H9 (cell line): ENCODE measurements at regions not wholly inside any gene's neighbourhood (a gene's known extent, or its start where the extent isn't known, plus 50 kb on each side); places are given as distances from the start of the nearest gene placed in this dataset.
A peak's percentile ranks its signal among the peaks of the same experiment; 100 is the strongest.

Source experiments
- DNase-seq: peaks from one replicate; pipeline ENCODE4 v3.0.0-alpha.2; 2017
- H2AFZ ChIP-seq: one replicate; pipeline ENCODE4 v1.6.1; 2013; ENCODE audit warnings: mild to moderate bottlenecking, low read length, control low read depth, moderate library complexity
- H2AK5ac ChIP-seq: 2 replicates; pipeline ENCODE4 v1.6.1; 2013; ENCODE audit warnings: low read length, control low read depth, mixed read lengths; ENCODE audit not compliant: insufficient read length
- H2BK120ac ChIP-seq: one replicate; pipeline ENCODE4 v1.6.1; 2013; ENCODE audit warnings: low read depth, mild to moderate bottlenecking, low read length, control low read depth, inconsistent platforms; ENCODE audit not compliant: poor library complexity, severe bottlenecking
- H2BK12ac ChIP-seq: 2 replicates; pipeline ENCODE4 v1.6.1; 2013; ENCODE audit warnings: low read length, control low read depth, mixed read lengths, low read depth; ENCODE audit not compliant: insufficient read length
- H2BK15ac ChIP-seq: 2 replicates; pipeline ENCODE4 v1.6.1; 2013; ENCODE audit warnings: low read depth, low read length, control low read depth
- H2BK20ac ChIP-seq: one replicate; pipeline ENCODE4 v1.6.1; 2013; ENCODE audit warnings: low read depth, mild to moderate bottlenecking, low read length, control low read depth, inconsistent platforms; ENCODE audit not compliant: poor library complexity, severe bottlenecking
- H2BK5ac ChIP-seq: 2 replicates; pipeline ENCODE4 v1.6.1; 2013; ENCODE audit warnings: low read length, control low read depth, mixed read lengths; ENCODE audit not compliant: insufficient read length
- H3K14ac ChIP-seq: 2 replicates; pipeline ENCODE4 v1.6.1; 2013; ENCODE audit warnings: low read length, control low read depth; ENCODE audit not compliant: insufficient read depth
- H3K18ac ChIP-seq: 2 replicates; pipeline ENCODE4 v1.6.1; 2013; ENCODE audit warnings: low read depth, mild to moderate bottlenecking, mixed read lengths, low read length, control low read depth; ENCODE audit not compliant: insufficient read length
- H3K23ac ChIP-seq: 2 replicates; pipeline ENCODE4 v1.6.1; 2013; ENCODE audit warnings: low read length, control low read depth, mixed read lengths, low read depth; ENCODE audit not compliant: insufficient read length
- H3K23me2 ChIP-seq: 2 replicates; pipeline ENCODE4 v1.6.1; 2013; ENCODE audit warnings: low read depth, mild to moderate bottlenecking, mixed read lengths, low read length, control low read depth; ENCODE audit not compliant: insufficient read length, poor library complexity, severe bottlenecking
- H3K27ac ChIP-seq: 2 replicates; pipeline ENCODE4 v1.5.1; 2013; ENCODE audit warnings: low read length, control low read depth, mixed read lengths, low read depth; ENCODE audit not compliant: insufficient read length
- H3K27me3 ChIP-seq: 2 replicates; pipeline ENCODE4 v1.6.1; 2013; ENCODE audit warnings: low read length, control low read depth, inconsistent platforms; ENCODE audit not compliant: insufficient read depth
- H3K4ac ChIP-seq: 2 replicates; pipeline ENCODE4 v1.6.1; 2013; ENCODE audit warnings: low read depth, mild to moderate bottlenecking, control low read depth, inconsistent platforms, low read length, moderate library complexity
- H3K4me1 ChIP-seq: 2 replicates; pipeline ENCODE4 v1.6.1; 2013; ENCODE audit warnings: low read length, control low read depth, inconsistent platforms; ENCODE audit not compliant: insufficient read depth
- H3K4me2 ChIP-seq: 2 replicates; pipeline ENCODE4 v1.6.1; 2013; ENCODE audit warnings: low read length, control low read depth, mixed read lengths; ENCODE audit not compliant: insufficient read length, insufficient read depth
- H3K56ac ChIP-seq: 2 replicates; pipeline ENCODE4 v1.6.1; 2013; ENCODE audit warnings: low read depth, mild to moderate bottlenecking, mixed read lengths, low read length, control low read depth; ENCODE audit not compliant: insufficient read length
- H3K79me1 ChIP-seq: 2 replicates; pipeline ENCODE4 v1.6.1; 2013; ENCODE audit warnings: low read depth, mild to moderate bottlenecking, moderate library complexity, low read length, control low read depth, inconsistent platforms; ENCODE audit not compliant: insufficient read depth, poor library complexity, severe bottlenecking
- H3K79me2 ChIP-seq: 2 replicates; pipeline ENCODE4 v1.6.1; 2013; ENCODE audit warnings: low read length, control low read depth, inconsistent platforms; ENCODE audit not compliant: insufficient read depth
- H3K9ac ChIP-seq: 2 replicates; pipeline ENCODE4 v1.6.1; 2013; ENCODE audit warnings: low read length, control low read depth, mixed read lengths; ENCODE audit not compliant: insufficient read length; ENCODE audit errors: extremely low read depth
- H3K9me3 ChIP-seq: one replicate; pipeline ENCODE4 v1.6.1; 2013; ENCODE audit warnings: low read depth, low read length, inconsistent platforms; ENCODE audit not compliant: control insufficient read depth
- H3T11ph ChIP-seq: one replicate; pipeline ENCODE4 v1.6.1; 2013; ENCODE audit warnings: mild to moderate bottlenecking, low read length, control low read depth, inconsistent platforms
- H4K20me1 ChIP-seq: one replicate; pipeline ENCODE4 v1.6.1; 2013; ENCODE audit not compliant: control insufficient read depth, insufficient read length, insufficient read depth
- H4K5ac ChIP-seq: 2 replicates; pipeline ENCODE4 v1.6.1; 2013; ENCODE audit warnings: low read depth, mild to moderate bottlenecking, mixed read lengths, low read length, control low read depth; ENCODE audit not compliant: insufficient read length
- H4K8ac ChIP-seq: replicated peaks from 2 replicates; pipeline ENCODE4 v1.6.1; 2013; ENCODE audit warnings: low read length, control low read depth, mixed read lengths, low read depth; ENCODE audit not compliant: insufficient read length
- H4K91ac ChIP-seq: 2 replicates; pipeline ENCODE4 v1.6.1; 2013; ENCODE audit warnings: low read depth, mild to moderate bottlenecking, moderate library complexity, mixed read lengths, low read length, control low read depth; ENCODE audit not compliant: insufficient read length
- H3K27ac Mint-ChIP-seq, 3 experiments: 2 replicates in 2 of 3; 3 replicates in 1 of 3; pipeline ENCODE4 v1.8.0; 2020 to 2021; ENCODE audit warnings: mixed read lengths in 3 of 3, mild to moderate bottlenecking in 1 of 3, moderate library complexity in 1 of 3
- H3K27me3 Mint-ChIP-seq: 2 replicates; pipeline ENCODE4 v1.8.0; 2021; ENCODE audit warnings: low read depth, mild to moderate bottlenecking, moderate library complexity, mixed read lengths
- H3K36me3 Mint-ChIP-seq, 3 experiments: 2 replicates in 2 of 3; 3 replicates in 1 of 3; pipeline ENCODE4 v1.8.0; 2020 to 2021; ENCODE audit warnings: low read depth in 3 of 3, mixed read lengths in 3 of 3; ENCODE audit not compliant: insufficient read depth in 1 of 3
- H3K4me1 Mint-ChIP-seq, 2 experiments: 2 replicates each; pipeline ENCODE4 v1.8.0; 2020; ENCODE audit warnings: mixed read lengths in 2 of 2
- H3K4me3 Mint-ChIP-seq, 2 experiments: 2 replicates in 1 of 2; 3 replicates in 1 of 2; pipeline ENCODE4 v1.8.0; 2020 to 2021; ENCODE audit warnings: mild to moderate bottlenecking in 2 of 2, mixed read lengths in 2 of 2, moderate library complexity in 1 of 2
- H3K9me3 Mint-ChIP-seq, 2 experiments: 2 replicates in 1 of 2; 3 replicates in 1 of 2; pipeline ENCODE4 v1.8.0; 2020; ENCODE audit warnings: mild to moderate bottlenecking in 2 of 2, mixed read lengths in 2 of 2, moderate library complexity in 1 of 2
- WGBS: extraction: QIAGEN DNeasy Blood & Tissue Kit; methylation state at CpG from one replicate; pipeline ENCODE4 v1.1.7; 2013; ENCODE audit warnings: missing lambda C conversion rate, low lambda C conversion rate, mixed read lengths; ENCODE audit not compliant: insufficient read length; ENCODE audit errors: extremely low coverage; 5-methylcytosine and 5-hydroxymethylcytosine counted together
- TF ChIP-seq, protein P1 (sequence below): fragments of 200-600 bp; sonication (generic); conservative IDR thresholded peaks from 3 replicates; pipeline ENCODE4 v1.8.0; 2021; ENCODE audit warnings: antibody characterized with exemption, mild to moderate bottlenecking

DNA sequence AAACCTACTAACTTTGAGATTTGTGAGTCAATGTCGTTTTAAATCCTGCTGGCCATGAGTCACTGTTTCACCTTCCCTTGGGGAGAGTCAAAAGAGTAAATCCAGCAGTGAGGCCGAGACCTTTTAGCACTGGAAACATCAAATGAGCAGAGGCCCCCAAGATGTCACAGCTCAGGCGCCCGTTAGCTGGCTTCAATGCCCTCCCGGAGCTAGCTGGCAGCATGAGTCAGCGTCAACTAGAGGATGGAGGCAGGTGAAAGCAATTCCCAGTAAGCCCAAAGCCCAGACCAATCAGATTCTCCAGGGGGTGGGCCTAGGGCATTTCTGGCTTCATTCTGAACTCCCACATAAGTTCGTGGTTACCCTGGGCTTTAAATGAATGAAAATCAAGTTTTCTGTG is 170.9 kb downstream of the CLCN4 start:
- Histone ChIP-seq H3K18ac (no peak overlapping the region), H3K4me2 (no peak overlapping the region), H3T11ph (no peak overlapping the region), H4K20me1 (no peaks in the 10 kb centered on the region), H2BK20ac (no peak overlapping the region), H3K9me3 (no peaks in the 10 kb centered on the region), H4K91ac (no peak overlapping the region), H3K79me2 (no peaks in the 10 kb centered on the region), H3K56ac (no peak overlapping the region), H3K27ac (no peak overlapping the region), H3K79me1 (no peaks in the 10 kb centered on the region), H4K5ac (no peak overlapping the region), H2AK5ac (no peak overlapping the region), H2BK15ac (no peak overlapping the region), H3K23ac (no peak overlapping the region), H3K4me1 (peaks cover 3% of the 10 kb centered on the region; the same call in 1 of the 2 replicates), H3K27me3 (no peaks in the 10 kb centered on the region), H3K9ac (no peak overlapping the region), H3K23me2 (no peaks in the 10 kb centered on the region), H4K8ac (no peak overlapping the region), H2AFZ (no peak overlapping the region), H3K14ac (no peak overlapping the region), H2BK12ac (no peak overlapping the region), H2BK5ac (no peak overlapping the region), H3K4ac (no peak overlapping the region), H2BK120ac (no peak overlapping the region)
- Mint-ChIP-seq H3K9me3 (peaks cover 56 to 62% of the 10 kb centered on the region in 2 experiments), H3K4me3 (no peak overlapping the region), H3K27me3 (peaks cover 6% of the 10 kb centered on the region; the same call in 1 of the 2 replicates), H3K36me3 (peaks cover 0 to 3% (median 0%) of the 10 kb centered on the region in 3 experiments; a peak in 2 of 7 replicates), H3K4me1 (peaks cover 0 to 7% of the 10 kb centered on the region in 2 experiments; a peak in 1 of 4 replicates), H3K27ac (no peak overlapping the region)
- no CpG with 5 or more reads among the region's 7 CpGs for WGBS
- DNase-seq = peak; percentile 51
- TF ChIP-seq, protein P1, sequence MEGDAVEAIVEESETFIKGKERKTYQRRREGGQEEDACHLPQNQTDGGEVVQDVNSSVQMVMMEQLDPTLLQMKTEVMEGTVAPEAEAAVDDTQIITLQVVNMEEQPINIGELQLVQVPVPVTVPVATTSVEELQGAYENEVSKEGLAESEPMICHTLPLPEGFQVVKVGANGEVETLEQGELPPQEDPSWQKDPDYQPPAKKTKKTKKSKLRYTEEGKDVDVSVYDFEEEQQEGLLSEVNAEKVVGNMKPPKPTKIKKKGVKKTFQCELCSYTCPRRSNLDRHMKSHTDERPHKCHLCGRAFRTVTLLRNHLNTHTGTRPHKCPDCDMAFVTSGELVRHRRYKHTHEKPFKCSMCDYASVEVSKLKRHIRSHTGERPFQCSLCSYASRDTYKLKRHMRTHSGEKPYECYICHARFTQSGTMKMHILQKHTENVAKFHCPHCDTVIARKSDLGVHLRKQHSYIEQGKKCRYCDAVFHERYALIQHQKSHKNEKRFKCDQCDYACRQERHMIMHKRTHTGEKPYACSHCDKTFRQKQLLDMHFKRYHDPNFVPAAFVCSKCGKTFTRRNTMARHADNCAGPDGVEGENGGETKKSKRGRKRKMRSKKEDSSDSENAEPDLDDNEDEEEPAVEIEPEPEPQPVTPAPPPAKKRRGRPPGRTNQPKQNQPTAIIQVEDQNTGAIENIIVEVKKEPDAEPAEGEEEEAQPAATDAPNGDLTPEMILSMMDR = no peak
